ENCODE measurements at regions not wholly inside any gene's neighbourhood (a gene's known extent, or its start where the extent isn't known, plus 50 kb on each side); places are given as distances from the start of the nearest gene placed in this dataset.
"Not testable (repeated sequence)": the region's sequence is repeated elsewhere in the genome, so short reads cannot be mapped to it uniquely, and the experiment has no call there.

DNA sequence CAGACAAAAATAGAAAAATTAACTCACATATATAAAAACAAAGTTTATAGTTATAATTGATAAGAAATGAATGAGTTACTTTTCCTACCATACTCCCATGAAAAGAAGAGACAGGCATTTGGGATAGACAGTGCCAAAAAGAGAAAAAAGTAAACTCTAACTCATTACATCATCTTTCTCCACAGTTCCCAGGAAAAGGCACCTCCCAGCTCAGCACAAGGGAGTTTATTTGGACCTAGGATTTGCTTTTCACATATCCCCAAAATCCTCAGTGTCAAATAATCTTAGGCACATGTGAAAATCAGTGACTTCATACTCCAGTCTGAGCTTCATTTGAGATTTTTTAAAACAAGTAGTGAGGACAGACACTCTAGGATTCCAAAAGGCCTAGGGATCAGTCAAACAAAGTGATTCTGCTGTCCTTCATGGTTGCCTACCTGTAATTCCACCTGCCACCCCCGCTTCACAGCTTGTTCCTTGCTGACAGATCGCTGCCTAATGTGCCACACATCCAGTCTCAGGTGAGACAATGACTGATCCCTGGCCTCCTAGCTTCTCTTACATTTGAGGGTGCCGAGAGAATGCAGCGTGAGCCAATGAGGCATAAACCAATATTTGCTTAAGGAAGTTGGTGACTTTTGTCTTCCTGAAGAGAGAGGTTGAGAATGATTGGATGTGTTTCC is 573.7 kb downstream of the TBL1XR1 start:
- DNase-seq (ENCODE audit: extremely low read depth, insufficient read length): no peak
- H3K27me3 ChIP-seq (replicated peaks; ENCODE audit: control insufficient read depth, insufficient read depth, low read length): no peaks in the 10 kb centered on the region
- TF ChIP-seq, protein P1, sequence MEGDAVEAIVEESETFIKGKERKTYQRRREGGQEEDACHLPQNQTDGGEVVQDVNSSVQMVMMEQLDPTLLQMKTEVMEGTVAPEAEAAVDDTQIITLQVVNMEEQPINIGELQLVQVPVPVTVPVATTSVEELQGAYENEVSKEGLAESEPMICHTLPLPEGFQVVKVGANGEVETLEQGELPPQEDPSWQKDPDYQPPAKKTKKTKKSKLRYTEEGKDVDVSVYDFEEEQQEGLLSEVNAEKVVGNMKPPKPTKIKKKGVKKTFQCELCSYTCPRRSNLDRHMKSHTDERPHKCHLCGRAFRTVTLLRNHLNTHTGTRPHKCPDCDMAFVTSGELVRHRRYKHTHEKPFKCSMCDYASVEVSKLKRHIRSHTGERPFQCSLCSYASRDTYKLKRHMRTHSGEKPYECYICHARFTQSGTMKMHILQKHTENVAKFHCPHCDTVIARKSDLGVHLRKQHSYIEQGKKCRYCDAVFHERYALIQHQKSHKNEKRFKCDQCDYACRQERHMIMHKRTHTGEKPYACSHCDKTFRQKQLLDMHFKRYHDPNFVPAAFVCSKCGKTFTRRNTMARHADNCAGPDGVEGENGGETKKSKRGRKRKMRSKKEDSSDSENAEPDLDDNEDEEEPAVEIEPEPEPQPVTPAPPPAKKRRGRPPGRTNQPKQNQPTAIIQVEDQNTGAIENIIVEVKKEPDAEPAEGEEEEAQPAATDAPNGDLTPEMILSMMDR (IDR thresholded peaks at IDR 0.05; ENCODE audit: insufficient read depth, low read length, poor library complexity, severe bottlenecking): no peak

DNA sequence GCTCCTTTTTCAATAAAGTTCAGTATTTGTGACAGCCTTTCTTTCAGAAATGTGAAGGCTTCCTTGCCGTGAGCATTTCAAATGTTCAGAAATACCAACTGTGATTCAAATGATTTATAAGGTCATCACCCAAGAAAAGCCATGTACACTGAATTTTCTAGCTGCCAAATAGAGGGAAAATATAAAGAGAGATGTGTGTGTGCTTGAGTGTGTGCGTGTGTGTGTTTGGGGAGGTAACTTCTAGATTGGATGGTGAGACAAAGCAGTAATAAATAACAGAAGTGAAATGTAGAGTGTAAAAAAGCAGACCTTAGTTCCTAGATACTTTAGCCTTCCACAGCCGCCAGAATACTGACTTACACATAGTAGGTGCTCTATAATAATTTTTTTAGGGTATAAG is 577.4 kb downstream of the TBL1XR1 start:
- TF ChIP-seq, protein P1 (IDR thresholded peaks at IDR 0.05; ENCODE audit: insufficient read depth, low read length, poor library complexity, severe bottlenecking): no peak
- H3K36me3 ChIP-seq (ENCODE audit: control insufficient read depth, insufficient read depth, low read length): no peaks in the 10 kb centered on the region
- H3K27me3 ChIP-seq (replicated peaks; ENCODE audit: control insufficient read depth, insufficient read depth, low read length): no peaks in the 10 kb centered on the region
- no peak overlapping the region for H3K4me3 ChIP-seq (replicated peaks; ENCODE audit: low read depth, low read length)
- no peak for DNase-seq (ENCODE audit: extremely low read depth, insufficient read length)

More for the DNA sequence above, 573.7 kb downstream of the TBL1XR1 start:
- no peaks in the 10 kb centered on the region for H3K36me3 ChIP-seq (ENCODE audit: control insufficient read depth, insufficient read depth, low read length)
- H3K4me3 ChIP-seq (replicated peaks; ENCODE audit: low read depth, low read length): no peak overlapping the region

DNA sequence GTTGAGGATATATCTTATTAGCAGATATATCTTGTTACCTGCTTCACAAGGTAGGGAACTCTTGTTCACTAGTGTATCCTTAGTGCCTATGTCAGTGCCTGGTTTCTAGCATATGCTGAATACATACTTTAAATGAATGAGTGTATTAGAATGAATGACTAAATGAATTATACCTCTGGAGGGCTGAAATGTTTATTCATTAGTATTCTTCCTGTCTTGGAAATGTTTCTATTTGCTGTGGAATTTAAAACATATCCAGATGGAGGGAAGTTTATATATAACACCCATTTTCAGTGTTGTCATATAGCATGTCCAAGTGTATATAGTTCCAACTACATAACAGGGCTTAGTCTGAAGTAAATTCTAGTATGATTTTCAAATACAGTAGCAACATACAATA is 581.5 kb downstream of the TBL1XR1 start:
- H3K36me3 ChIP-seq (ENCODE audit: control insufficient read depth, insufficient read depth, low read length): no peaks in the 10 kb centered on the region
- H3K27me3 ChIP-seq (replicated peaks; ENCODE audit: control insufficient read depth, insufficient read depth, low read length): no peaks in the 10 kb centered on the region
- no peak overlapping the region for H3K4me3 ChIP-seq (replicated peaks; ENCODE audit: low read depth, low read length)
- DNase-seq (ENCODE audit: extremely low read depth, insufficient read length): no peak
- TF ChIP-seq, protein P1 (IDR thresholded peaks at IDR 0.05; ENCODE audit: insufficient read depth, low read length, poor library complexity, severe bottlenecking): no peak

DNA sequence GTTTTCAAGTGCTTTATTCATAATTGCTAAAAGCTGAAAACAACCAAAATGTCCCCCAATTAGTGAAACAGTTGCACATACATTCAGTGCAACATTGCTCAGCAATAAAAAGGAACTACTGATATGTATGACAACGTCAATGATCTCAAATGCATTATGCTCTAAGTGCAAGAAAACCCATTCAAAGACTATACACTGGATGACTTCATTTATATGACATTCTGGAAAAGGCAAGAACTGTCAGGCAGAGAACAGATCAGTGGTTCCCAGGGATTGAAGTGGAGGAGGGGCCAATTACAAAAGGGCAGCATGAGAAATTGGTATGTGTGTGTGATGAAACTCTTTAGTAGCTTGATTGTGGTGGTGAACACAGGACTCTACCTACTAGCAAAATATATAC is 585.6 kb downstream of the TBL1XR1 start:
- H3K36me3 ChIP-seq (ENCODE audit: control insufficient read depth, insufficient read depth, low read length): no peaks in the 10 kb centered on the region
- TF ChIP-seq, protein P1 (IDR thresholded peaks at IDR 0.05; ENCODE audit: insufficient read depth, low read length, poor library complexity, severe bottlenecking): no peak
- H3K4me3 ChIP-seq (replicated peaks; ENCODE audit: low read depth, low read length): no peak overlapping the region
- DNase-seq (ENCODE audit: extremely low read depth, insufficient read length): no peak
- H3K27me3 ChIP-seq (replicated peaks; ENCODE audit: control insufficient read depth, insufficient read depth, low read length): no peaks in the 10 kb centered on the region

DNA sequence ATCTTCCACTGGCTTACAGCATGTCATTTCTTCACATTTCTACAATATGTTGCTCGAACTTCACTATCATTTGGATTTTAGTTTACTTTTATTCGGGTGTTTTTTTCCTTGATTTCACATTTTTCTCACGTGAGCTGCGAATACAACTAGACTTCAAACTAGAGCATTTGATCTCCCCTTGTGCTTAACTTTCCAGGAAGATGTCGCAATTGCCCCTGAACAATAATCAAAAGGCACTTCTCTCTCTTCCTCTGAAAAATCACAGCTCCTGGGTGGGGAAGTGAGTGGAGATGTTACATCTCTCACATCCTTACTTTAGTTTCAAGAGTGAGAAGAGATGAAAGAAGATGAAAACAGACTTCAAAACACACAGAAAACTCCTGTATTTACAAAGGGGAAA is 587.9 kb downstream of the TBL1XR1 start:
- Histone ChIP-seq H3K27me3 (replicated peaks; ENCODE audit: control insufficient read depth, insufficient read depth, low read length) (no peaks in the 10 kb centered on the region), H3K36me3 (ENCODE audit: control insufficient read depth, insufficient read depth, low read length) (no peaks in the 10 kb centered on the region), H3K4me3 (replicated peaks; ENCODE audit: low read depth, low read length) (no peak overlapping the region)
- DNase-seq (ENCODE audit: extremely low read depth, insufficient read length): no peak
- TF ChIP-seq, protein P1 (IDR thresholded peaks at IDR 0.05; ENCODE audit: insufficient read depth, low read length, poor library complexity, severe bottlenecking): no peak

DNA sequence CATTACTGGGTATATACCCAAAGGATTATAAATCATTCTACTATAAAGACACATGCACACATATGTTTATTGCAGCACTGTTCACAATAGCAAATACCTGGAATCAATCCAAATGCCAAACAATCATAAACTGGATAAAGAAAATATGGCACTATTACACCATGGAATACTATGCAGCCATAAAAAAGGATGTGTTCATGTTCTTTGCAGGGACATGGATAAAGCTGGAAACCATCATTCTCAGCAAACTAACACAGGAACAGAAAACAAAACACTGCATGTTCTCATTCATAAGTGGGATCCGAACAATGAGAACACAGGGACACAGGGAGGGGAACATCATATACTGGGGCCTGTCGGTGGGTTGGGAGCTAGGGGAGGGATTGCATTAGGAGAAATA is 591.7 kb downstream of the TBL1XR1 start:
- H3K4me3 ChIP-seq (replicated peaks; ENCODE audit: low read depth, low read length); H3K36me3 ChIP-seq (ENCODE audit: control insufficient read depth, insufficient read depth, low read length); H3K27me3 ChIP-seq (replicated peaks; ENCODE audit: control insufficient read depth, insufficient read depth, low read length); DNase-seq (ENCODE audit: extremely low read depth, insufficient read length): not testable (repeated sequence)
